AG10803 (cell line): ENCODE measurements at regions not wholly inside any gene's neighbourhood (a gene's known extent, or its start where the extent isn't known, plus 50 kb on each side); places are given as distances from the start of the nearest gene placed in this dataset.

Experiments used
- DNase-seq: peaks from one replicate; pipeline ENCODE4 v3.0.0; 2010; ENCODE audit warnings: low read depth
- H3K4me3 ChIP-seq: 2 replicates; pipeline ENCODE4 v1.5.1; 2011; ENCODE audit warnings: mild to moderate bottlenecking, low read length, control low read depth
- TF ChIP-seq, protein P1 (sequence below): conservative IDR thresholded peaks from 2 replicates; pipeline ENCODE4 v1.5.1; 2011; ENCODE audit warnings: mild to moderate bottlenecking, low read length, control low read depth, inconsistent platforms

DNA sequence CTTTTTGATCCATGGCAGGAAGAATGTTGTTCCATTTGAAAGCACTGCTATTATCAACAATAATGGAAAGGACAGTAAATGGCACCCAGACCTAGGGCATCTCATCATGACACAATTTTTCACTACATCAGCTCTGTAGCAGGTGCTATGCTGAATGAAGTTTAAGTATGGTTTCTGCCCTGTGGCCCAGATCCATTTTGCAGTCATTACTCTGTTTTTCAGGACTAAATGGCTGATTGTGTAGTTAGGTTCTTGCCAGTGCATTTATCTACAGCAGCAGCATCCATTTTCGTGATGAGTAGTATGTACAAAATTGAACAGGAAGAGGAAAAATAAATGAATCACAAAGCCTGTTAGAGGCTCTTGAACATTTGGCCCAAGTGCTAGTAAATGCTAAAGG is 270.5 kb upstream of the CD180 start:
- TF ChIP-seq, protein P1, sequence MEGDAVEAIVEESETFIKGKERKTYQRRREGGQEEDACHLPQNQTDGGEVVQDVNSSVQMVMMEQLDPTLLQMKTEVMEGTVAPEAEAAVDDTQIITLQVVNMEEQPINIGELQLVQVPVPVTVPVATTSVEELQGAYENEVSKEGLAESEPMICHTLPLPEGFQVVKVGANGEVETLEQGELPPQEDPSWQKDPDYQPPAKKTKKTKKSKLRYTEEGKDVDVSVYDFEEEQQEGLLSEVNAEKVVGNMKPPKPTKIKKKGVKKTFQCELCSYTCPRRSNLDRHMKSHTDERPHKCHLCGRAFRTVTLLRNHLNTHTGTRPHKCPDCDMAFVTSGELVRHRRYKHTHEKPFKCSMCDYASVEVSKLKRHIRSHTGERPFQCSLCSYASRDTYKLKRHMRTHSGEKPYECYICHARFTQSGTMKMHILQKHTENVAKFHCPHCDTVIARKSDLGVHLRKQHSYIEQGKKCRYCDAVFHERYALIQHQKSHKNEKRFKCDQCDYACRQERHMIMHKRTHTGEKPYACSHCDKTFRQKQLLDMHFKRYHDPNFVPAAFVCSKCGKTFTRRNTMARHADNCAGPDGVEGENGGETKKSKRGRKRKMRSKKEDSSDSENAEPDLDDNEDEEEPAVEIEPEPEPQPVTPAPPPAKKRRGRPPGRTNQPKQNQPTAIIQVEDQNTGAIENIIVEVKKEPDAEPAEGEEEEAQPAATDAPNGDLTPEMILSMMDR = no peak
- no peak for DNase-seq
- no peak overlapping the region for H3K4me3 ChIP-seq

DNA sequence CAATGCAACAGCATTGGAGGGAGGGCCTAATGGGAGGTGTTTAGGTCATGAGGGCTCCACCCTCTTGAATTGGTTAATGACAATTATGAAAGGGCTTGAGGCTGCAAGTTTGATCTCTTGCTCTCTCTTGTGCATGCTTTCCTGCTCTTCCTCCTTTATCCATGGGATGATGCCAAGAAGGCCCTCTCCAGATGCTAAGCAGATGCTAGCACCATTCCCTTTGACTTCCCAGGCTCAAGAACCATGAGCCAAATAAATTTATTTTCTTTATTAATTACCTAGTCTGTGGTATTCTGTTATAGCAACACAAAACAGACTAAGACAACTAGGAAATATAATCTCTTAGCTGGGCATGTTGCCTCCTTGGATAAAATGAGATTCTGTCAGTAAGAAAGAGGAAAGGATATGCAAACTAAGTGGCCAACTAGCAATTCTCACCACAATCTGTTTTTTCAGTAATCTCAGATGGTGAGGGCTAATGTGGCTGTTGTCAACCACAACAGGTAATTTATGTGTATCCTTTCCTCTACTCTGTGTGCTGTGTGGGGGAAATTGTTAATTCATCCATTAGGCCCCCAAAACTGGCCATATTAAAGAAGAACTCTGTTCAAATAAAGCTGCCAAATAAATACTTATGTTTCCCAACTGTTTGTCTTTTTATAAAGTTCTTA is 269.1 kb upstream of the CD180 start:
- peak; percentile 87 for DNase-seq
- TF ChIP-seq, protein P1 = no peak
- no peak overlapping the region for H3K4me3 ChIP-seq

DNA sequence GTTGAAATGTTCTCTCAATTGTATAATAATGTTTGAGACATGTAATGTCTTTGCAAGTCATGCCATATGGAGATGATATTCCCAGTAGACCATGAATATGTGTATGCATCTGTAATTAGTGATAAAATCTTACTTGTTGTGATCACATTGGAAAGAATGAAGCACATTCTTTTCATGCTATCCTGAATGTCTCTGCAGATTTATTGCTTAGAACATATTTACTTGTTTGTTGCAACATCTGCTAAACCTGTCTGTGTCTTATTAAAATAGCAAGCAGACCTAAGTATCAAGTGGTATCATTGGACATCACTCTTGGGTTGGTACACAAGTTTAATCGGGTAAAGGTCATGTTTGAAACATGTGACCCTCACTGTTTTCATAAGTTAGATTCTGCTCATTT is 265.5 kb upstream of the CD180 start:
- TF ChIP-seq, protein P1 = no peak
- H3K4me3 ChIP-seq = no peak overlapping the region
- peak; percentile 88 for DNase-seq

DNA sequence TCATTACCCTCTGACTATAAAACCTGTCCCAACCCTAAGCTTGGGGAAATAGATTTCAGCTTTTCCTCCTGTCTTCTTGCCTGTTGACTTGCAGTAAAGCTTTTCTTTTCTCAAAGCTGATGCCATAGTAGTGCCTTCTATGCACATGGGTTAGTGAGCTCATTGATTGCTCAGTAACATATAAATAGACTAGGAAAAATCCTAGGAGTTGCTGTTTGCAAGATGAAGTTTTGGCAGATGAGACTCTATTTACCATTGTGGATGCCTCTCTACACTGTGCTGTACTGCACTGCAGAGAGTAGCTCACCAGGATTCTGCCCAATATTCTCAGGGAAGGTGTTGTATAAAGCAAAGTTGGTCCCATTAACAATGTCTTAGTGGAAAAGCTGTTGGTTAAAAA is 262.7 kb upstream of the CD180 start:
- no peak for DNase-seq
- TF ChIP-seq, protein P1 = no peak
- H3K4me3 ChIP-seq = no peak overlapping the region

DNA sequence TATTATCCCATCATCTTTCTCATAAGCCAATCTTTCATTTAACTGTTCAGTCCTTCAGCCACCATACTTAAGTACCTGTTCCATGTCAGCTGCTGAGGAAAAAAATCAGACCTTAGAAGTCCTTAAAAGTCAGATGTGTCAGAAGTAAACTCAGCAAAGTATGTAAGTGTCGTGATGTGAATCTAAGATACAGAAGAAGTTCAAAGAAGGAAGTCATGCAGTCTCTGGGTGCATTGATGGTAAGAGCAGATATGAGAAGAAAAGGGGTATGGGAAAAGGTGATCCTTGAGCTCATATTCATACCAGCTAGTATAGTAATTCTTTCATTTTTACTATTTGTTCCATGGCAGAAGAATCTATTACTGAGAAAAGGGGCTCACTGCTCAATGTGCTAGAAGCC is 259.4 kb upstream of the CD180 start:
- TF ChIP-seq, protein P1 = no peak
- DNase-seq = no peak
- H3K4me3 ChIP-seq = no peak overlapping the region

DNA sequence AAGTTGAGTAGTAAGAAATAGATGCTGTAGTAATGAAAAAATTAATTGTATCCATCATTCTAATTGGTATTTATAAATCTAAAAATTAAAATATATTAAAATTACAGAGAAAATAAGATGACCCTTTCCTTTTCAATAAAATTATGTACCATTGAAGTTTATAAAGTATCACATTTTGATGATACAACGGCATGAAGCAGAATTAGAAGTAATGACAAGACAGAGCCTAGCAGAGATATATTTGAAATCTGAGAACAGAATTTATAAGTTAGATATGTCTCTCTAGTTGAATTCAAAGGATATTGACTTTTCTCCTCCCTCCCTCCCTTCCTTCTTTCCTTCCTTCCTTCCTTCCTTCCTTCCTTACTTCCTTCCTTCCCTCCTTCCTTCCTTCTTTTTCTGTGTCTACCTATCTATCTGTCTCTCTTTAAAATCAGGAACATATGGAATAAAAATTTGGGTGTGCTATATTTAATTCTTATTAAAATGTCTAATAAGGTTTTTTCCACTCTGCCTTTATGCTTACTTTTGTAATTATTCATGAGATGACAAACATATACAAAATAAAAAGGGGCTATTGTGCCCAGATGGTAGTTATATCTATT is 258.5 kb upstream of the CD180 start:
- TF ChIP-seq, protein P1 = no peak
- no peak for DNase-seq
- no peak overlapping the region for H3K4me3 ChIP-seq
